GM21528 (cell line): ENCODE measurements at regions not wholly inside any gene's neighbourhood (a gene's known extent, or its start where the extent isn't known, plus 50 kb on each side); places are given as distances from the start of the nearest gene placed in this dataset.
"Not testable (repeated sequence)": the region's sequence is repeated elsewhere in the genome, so short reads cannot be mapped to it uniquely, and the experiment has no call there.

Experiments
- ATAC-seq: cut with Tn5 transposase; IDR thresholded peaks from one replicate; pipeline ENCODE4 v1.9.1; 2021; ENCODE audit warnings: mild to moderate bottlenecking, moderate library complexity; ENCODE audit not compliant: unreplicated experiment, low FRiP score

DNA sequence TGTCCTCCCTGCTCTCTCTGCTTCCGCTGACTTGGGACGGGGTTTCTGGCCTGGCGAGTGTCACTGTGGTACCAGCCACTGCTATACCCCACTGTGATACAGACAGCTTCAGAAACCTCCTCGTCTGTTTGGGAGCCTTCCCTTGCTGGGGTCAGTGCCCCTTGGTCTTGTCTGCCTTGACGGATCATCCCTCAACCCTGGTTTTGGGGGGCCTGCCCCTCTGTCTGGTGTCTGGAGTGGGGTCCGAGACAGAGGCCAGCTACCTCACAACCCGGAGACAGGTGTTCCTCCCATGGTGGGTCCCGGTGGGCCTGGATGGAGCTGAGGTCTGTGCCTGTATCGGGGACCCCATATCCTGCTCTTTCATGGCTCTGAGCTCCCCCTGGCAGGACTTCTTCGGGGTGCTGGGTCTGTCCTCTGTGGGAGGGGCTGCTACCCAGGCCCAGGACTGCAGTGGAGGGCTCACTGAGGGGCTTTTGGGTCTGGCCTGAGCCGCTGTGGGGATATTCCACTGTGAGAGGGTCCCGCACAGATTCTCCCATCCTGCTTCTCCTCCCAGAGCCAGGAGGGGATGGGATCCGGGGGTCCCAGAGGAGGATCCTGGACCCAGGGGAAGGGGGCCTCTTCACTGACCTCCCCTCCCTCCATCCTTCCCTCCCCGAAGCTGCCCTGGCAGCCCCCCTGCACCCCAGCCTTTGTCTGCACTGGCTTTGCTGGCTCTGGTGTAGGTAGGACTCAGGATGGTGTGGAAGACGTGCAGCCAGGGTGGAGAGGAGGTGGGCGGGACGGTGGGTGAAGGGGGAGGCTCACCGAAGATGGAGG, 365.5 kb downstream of the TMEM121 start:
- ATAC-seq = no peak

- ATAC-seq = not testable (repeated sequence)
These were observed 366.4 kb downstream of the TMEM121 start for GRCh38 chr14:105892453-105893441.

DNA sequence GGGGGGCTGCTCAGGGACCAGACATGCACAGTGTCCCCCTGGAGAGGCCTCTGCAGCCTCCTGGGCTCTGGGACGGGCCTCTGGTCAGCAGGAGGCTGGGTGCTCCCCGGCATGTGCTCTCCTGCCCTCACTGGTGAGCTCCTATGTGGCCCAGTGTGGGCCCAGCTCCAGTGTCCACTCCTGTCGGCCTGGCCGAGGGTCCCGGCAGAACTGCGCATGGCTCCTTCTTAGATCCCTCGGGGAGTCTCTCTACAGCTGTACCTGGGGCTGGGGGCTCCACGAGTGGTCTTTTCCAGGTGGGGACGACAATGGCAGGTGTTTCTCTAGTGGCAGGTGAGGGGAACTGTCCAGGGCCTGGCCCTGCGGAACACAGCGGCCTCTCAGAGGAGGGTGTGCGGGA, 367.3 kb downstream of the TMEM121 start:
- not testable (repeated sequence) for ATAC-seq

GRCh38 chr14:105894125-105894977, 368.0 kb downstream of the TMEM121 start:
- no peak for ATAC-seq

GRCh38 chr14:105894978-105895881, 368.8 kb downstream of the TMEM121 start:
- no peak for ATAC-seq

DNA sequence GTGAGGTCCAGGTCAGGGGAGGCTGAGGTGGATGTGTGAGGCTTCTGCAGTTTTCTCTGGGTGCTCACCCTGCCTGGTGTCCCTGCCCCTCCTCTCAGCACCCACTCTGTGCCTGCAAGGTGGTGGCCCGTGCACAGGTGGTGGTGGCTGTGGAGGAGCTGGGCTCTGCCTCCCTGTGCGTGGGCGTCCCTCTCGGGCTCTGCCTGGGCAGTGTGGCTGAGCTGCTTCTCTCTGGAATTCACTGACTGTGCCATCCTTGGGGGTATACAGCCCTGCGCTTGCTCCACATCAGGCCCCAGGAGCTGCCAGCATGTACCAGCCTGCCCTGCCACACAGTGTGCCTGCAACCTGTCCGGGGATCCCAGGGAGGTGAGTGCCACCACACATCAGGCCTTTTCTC, 369.8 kb downstream of the TMEM121 start:
- ATAC-seq = not testable (repeated sequence)

DNA sequence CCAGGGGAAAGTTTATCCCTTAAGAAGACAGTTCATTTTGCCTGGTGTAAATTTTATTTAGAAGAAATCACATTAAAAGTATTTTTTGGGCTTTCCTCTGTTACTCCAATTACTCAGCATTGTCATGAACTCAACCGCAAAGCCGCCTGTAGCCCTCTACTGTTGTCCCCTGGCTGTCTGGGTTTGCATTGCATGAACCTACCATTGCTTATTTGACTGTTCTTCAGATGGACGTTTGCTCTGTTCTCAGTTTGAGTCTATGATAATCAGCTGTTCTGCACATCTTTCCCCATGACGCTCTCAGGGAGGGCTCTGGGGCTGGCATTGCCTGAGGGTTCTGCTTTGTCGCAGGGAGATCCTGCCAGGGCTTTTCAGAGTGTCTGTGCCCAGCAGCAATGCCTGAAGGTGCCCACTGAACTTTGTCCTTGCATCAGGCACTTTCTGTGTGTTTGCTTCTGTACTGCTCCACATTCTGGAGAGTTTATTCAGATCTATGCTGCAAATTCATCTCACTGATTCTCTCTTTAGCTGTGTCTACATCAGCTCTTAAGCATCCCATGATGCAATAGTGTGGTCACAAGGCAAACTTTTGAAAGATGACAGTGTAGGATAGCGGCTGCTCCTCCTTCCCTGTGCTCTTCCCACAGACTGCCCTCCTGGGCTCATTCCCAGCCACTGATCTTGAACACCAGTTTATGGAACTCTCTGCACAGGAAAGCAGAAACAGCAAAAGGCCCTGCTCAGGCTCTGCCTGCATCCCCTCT, 370.8 kb downstream of the TMEM121 start:
- ATAC-seq = not testable (repeated sequence)

DNA sequence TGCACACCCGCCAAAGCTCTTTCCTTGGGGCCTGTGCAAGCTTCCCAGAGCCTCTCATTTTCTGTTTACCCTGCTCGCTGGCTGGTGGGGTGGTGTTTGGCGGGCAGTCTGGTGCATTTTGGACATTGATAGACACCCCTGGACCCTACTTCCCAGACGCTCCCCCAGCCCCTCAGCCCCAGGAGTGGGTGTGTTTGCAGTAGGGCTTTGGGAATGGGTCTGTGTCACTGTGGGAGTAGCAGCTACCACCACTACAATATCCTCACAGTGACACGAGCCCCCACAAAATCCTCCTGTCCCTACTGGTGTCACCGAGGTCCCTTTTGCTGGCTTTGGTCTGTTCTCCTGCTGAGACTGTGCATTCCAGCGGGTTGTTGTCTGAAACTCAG, 371.3 kb downstream of the TMEM121 start:
- ATAC-seq = no peak

GRCh38 chr14:105898482-105899010, 372.2 kb downstream of the TMEM121 start:
- ATAC-seq = no peak

DNA sequence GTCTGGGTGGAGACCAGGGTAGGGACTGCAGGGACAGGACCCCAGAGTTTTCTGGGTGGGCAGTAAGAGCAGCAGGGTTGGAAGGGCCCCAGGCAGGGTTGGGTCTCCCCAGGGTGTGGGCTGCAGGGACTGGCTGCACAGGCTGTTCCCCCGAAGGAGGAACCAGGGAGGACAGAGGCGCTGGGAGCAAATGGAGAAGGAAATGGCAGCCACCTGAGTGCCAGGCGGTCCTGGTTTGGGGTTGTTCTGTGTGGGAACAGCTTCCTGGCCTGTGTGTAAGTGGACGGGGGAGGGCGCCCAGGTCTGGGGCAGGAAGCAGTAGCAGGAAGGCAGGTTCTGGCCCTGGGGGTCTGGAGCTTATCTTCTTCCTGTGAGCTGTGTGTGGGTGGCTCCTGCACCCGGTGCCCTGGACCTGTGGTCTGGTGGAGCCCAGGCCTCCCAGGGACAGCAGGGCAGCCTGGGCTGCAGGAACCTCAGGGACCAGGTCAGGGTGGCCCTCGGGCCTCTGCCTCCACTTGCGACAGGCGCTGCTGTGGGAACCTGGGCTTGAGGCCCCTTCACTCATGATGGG, 372.8 kb downstream of the TMEM121 start:
- ATAC-seq = no peak

GRCh38 chr14:105899657-105900397, 373.4 kb downstream of the TMEM121 start:
- no peak for ATAC-seq

GRCh38 chr14:105900398-105901160, 374.2 kb downstream of the TMEM121 start:
- ATAC-seq = no peak

DNA sequence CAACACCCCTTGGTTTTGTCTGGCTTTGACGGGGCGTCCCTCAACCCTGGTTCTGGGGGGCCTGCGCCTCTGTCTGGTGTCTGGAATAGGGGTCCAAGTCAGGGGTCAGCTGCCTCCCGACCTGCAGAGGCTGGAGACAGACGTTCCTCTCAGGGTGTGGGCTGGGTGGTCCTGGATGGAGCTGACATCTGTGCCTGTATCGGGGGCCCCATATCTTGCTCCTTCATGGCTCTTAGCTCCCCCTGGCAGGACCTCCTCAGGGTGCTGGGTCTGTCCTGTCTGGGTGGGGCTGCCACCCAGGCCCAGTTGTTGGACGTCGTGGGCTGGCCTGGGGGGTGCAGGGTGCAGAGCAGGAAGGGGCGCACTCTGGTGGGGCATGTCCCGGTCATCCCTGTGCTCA, 374.8 kb downstream of the TMEM121 start:
- no peak for ATAC-seq

DNA sequence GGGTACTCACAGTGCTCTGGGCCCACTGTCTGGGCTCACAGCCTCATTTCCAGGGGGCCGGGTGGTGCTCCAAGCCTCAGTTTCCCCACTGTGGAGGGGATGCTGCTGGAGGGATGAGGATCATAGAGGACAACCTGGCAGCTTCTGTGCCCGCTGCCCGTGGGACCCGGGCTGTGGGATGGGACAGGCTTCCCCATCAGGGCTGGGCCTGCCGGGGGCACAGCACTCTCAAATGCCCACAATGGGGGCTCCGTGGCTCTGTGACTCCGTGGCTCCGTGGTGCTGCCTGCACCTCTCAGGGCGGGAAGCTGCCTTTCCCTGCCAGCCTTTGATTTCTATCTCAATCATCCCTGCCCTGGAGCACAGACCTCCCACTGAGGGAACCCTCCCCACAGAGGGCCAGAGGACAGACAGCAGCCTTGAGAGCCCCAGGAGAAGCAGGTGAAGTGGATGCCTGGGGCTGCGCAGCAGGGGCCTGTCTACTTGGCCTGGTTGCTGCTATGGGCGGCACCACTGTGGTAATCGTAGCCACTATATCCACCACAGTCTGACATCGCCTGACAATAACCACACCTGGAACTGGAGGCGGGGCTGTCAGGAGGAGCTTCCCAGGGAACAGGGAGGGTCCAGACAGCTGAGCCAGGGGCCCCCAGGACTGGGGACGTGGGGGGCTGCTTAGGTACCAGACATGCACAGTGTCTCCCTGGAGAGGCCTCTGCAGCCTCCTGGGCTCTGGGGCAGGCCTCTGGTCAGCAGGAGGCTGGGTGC, 375.9 kb downstream of the TMEM121 start:
- no peak for ATAC-seq

GRCh38 chr14:105902899-105903165, 376.4 kb downstream of the TMEM121 start:
- not testable (repeated sequence) for ATAC-seq

GRCh38 chr14:105903971-105904370, 377.6 kb downstream of the TMEM121 start:
- no peak for ATAC-seq
